ENCODE measurements at regions not wholly inside any gene's neighbourhood (a gene's known extent, or its start where the extent isn't known, plus 50 kb on each side); places are given as distances from the start of the nearest gene placed in this dataset.

GRCh38 chr2:457262-457661 lies 169.4 kb upstream of the ALKAL2 start:
- no peak overlapping the region for H3K4me2 ChIP-seq (ENCODE audit: low read length)
- intact Hi-C loops (cut with micrococcal nuclease), result no loop called here
- TF ChIP-seq CBX3 (IDR thresholded peaks at IDR 0.05; ENCODE audit: low read depth) (no peak), EZH2 (IDR thresholded peaks at IDR 0.05) (no peak), JUND (IDR thresholded peaks at IDR 0.05) (no peak), EGR1 (IDR thresholded peaks at IDR 0.05; ENCODE audit: low read depth) (no peak), SP1 (IDR thresholded peaks at IDR 0.05; ENCODE audit: low read depth) (no peak), SRF (IDR thresholded peaks at IDR 0.05; ENCODE audit: low read depth) (no peak), RAD21 (IDR thresholded peaks at IDR 0.05; ENCODE audit: low read depth) (no peak), POLR2AphosphoS5 (IDR thresholded peaks at IDR 0.05; ENCODE audit: low read depth, low read length) (no peak), POLR2A (IDR thresholded peaks at IDR 0.05; ENCODE audit: borderline replicate concordance, extremely low read depth, insufficient read depth, insufficient read length) (no peak), ELF1 (IDR thresholded peaks at IDR 0.05; ENCODE audit: borderline replicate concordance, low read depth) (no peak), TCF7L2 (IDR thresholded peaks at IDR 0.05; ENCODE audit: borderline replicate concordance, extremely low read depth, insufficient read depth, insufficient read length) (no peak), SIN3A (IDR thresholded peaks at IDR 0.05; ENCODE audit: low read depth) (no peak), ZFX (IDR thresholded peaks at IDR 0.05) (no peak), YY1 (IDR thresholded peaks at IDR 0.05; ENCODE audit: extremely low read depth, insufficient replicate concordance, low read depth, low read length) (no peak), ZNF274 (IDR thresholded peaks at IDR 0.05; ENCODE audit: low read depth, low read length) (no peak)
- H3K4me3 ChIP-seq (replicated peaks in 1 of 2; ENCODE audit: low read depth in 1 of 2, low read length in 2 of 2), result no peak overlapping the region
- H2AFZ ChIP-seq (ENCODE audit: low read depth, low read length, poor library complexity, severe bottlenecking), result no peak overlapping the region
- H3K9me2 ChIP-seq (ENCODE audit: insufficient read depth), result no peaks in the 10 kb centered on the region
- ChIA-PET RAD21 (ENCODE audit: low non-redundant PET in 1 of 2, low total read pairs in 2 of 2, uncharacterized antibody in 2 of 2, unreplicated experiment in 2 of 2) (no interaction called here), POLR2A (no interaction called here), CTCF (no interaction called here)
- H4K20me1 ChIP-seq (ENCODE audit: insufficient read depth), result no peaks in the 10 kb centered on the region
- no peaks in the 10 kb centered on the region for H3K79me2 ChIP-seq (ENCODE audit: insufficient read depth, low read length)
- no TSS peak for BruUV-seq (replicated peaks)
- H3K4me1 ChIP-seq (ENCODE audit: control insufficient read depth in 1 of 2, insufficient read depth in 2 of 2, low read length in 2 of 2), result no peaks in the 10 kb centered on the region
- ATAC-seq (no peak), DNase-seq (ENCODE audit: low read depth, low spot score) (no peak)
- H3K9me3 ChIP-seq (ENCODE audit: control insufficient read depth in 1 of 2, insufficient read depth in 1 of 2, low read depth in 1 of 2, low read length in 2 of 2), result no peaks in the 10 kb centered on the region
- peaks cover 44% of the 10 kb centered on the region for H3K27me3 ChIP-seq (ENCODE audit: insufficient read depth, low read length)
- H3K36me3 ChIP-seq (ENCODE audit: control insufficient read depth in 1 of 2, insufficient read depth in 2 of 2, low read length in 2 of 2), result no peaks in the 10 kb centered on the region
- no peak overlapping the region for H3K9ac ChIP-seq (ENCODE audit: low read length)
- no peak overlapping the region for H3K27ac ChIP-seq (ENCODE audit: low read depth, low read length)

DNA sequence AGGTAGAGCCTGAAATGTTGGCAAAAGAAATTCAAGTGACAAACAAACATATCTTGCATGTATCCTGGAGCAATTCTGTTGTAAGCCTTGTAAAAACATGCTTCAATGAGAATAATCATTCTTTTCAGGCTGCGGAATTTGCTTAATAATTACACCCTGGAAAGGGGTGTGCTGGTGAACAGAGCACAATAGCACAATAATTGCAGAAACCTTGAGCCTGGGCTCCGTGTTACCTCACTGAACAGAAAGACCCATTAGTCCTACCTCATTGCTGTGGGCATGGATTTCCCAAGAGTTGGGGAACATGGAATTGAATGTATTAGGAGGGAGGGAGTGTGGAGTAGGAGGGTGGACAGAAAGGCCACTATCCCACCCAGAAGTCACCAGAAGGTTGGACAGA lies 168.0 kb upstream of the ALKAL2 start:
- intact Hi-C loops (cut with micrococcal nuclease), result no loop called here
- H3K4me3 ChIP-seq (replicated peaks in 1 of 2; ENCODE audit: low read depth in 1 of 2, low read length in 2 of 2), result no peak overlapping the region
- no peaks in the 10 kb centered on the region for H3K36me3 ChIP-seq (ENCODE audit: control insufficient read depth in 1 of 2, insufficient read depth in 2 of 2, low read length in 2 of 2)
- H4K20me1 ChIP-seq (ENCODE audit: insufficient read depth), result no peaks in the 10 kb centered on the region
- H3K27ac ChIP-seq (ENCODE audit: low read depth, low read length), result no peak overlapping the region
- RAD21 ChIA-PET (ENCODE audit: low non-redundant PET in 1 of 2, low total read pairs in 2 of 2, uncharacterized antibody in 2 of 2, unreplicated experiment in 2 of 2), result no interaction called here
- POLR2A ChIA-PET, result no interaction called here
- no peaks in the 10 kb centered on the region for H3K9me2 ChIP-seq (ENCODE audit: insufficient read depth)
- no peak overlapping the region for H2AFZ ChIP-seq (ENCODE audit: low read depth, low read length, poor library complexity, severe bottlenecking)
- H3K9ac ChIP-seq (ENCODE audit: low read length), result no peak overlapping the region
- no peaks in the 10 kb centered on the region for H3K9me3 ChIP-seq (ENCODE audit: control insufficient read depth in 1 of 2, insufficient read depth in 1 of 2, low read depth in 1 of 2, low read length in 2 of 2)
- no peaks in the 10 kb centered on the region for H3K79me2 ChIP-seq (ENCODE audit: insufficient read depth, low read length)
- H3K27me3 ChIP-seq (ENCODE audit: insufficient read depth, low read length), result peaks cover 32% of the 10 kb centered on the region; the same call in 1 of the 2 replicates
- no peak for ATAC-seq
- no peaks in the 10 kb centered on the region for H3K4me1 ChIP-seq (ENCODE audit: control insufficient read depth in 1 of 2, insufficient read depth in 2 of 2, low read length in 2 of 2)
- H3K4me2 ChIP-seq (ENCODE audit: low read length), result no peak overlapping the region
- DNase-seq (ENCODE audit: low read depth, low spot score), result no peak
- BruUV-seq (replicated peaks), result no TSS peak
- no peak for TF ChIP-seq ELF1 (IDR thresholded peaks at IDR 0.05; ENCODE audit: borderline replicate concordance, low read depth)
- TF ChIP-seq YY1 (IDR thresholded peaks at IDR 0.05; ENCODE audit: extremely low read depth, insufficient replicate concordance, low read depth, low read length), result no peak
- no peak for TF ChIP-seq CBX3 (IDR thresholded peaks at IDR 0.05; ENCODE audit: low read depth)
- TF ChIP-seq SP1 (IDR thresholded peaks at IDR 0.05; ENCODE audit: low read depth), result no peak
- no peak for TF ChIP-seq ZFX (IDR thresholded peaks at IDR 0.05)
- no peak for TF ChIP-seq EZH2phosphoT487 (IDR thresholded peaks at IDR 0.05; ENCODE audit: borderline replicate concordance)
- TF ChIP-seq MAX (IDR thresholded peaks at IDR 0.05), result no peak
- no peak for TF ChIP-seq SRF (IDR thresholded peaks at IDR 0.05; ENCODE audit: low read depth)
- TF ChIP-seq POLR2AphosphoS5 (IDR thresholded peaks at IDR 0.05; ENCODE audit: low read depth, low read length), result no peak
- no peak for TF ChIP-seq ZNF274 (IDR thresholded peaks at IDR 0.05; ENCODE audit: low read depth, low read length)
- TF ChIP-seq POLR2A (IDR thresholded peaks at IDR 0.05; ENCODE audit: borderline replicate concordance, extremely low read depth, insufficient read depth, insufficient read length), result no peak
- CTCF ChIA-PET, result no interaction called here

Measured in HCT116 (cell line).